PC-3 (cell line): ENCODE measurements at regions not wholly inside any gene's neighbourhood (a gene's known extent, or its start where the extent isn't known, plus 50 kb on each side); places are given as distances from the start of the nearest gene placed in this dataset.
"Not testable (repeated sequence)": the region's sequence is repeated elsewhere in the genome, so short reads cannot be mapped to it uniquely, and the experiment has no call there.

Experiments used
- ATAC-seq: fragments of 200-7000 bp; cut with Tn5 transposase; 2 replicates; pipeline ENCODE4 v1.9.1; 2020; ENCODE audit warnings: mild to moderate bottlenecking, moderate library complexity
- BruUV-seq: library from RNA; stranded (reverse); fragments of 400-500 nt; replicated peaks from 2 replicates; lab custom pipeline; 2021; lab: Mats Ljungman, UMichigan
- CTCF ChIA-PET: fragments of 300-600 bp; sonication (Branson Sonifier 250); formaldehyde crosslinking; loops from one replicate; lab custom pipeline; 2022; ENCODE audit warnings: antibody characterized with exemption; lab: Charles Lee
- POLR2A ChIA-PET: fragments of 300-600 bp; sonication (Branson Sonifier 250); formaldehyde crosslinking; loops from one replicate; lab custom pipeline; 2022; ENCODE audit warnings: antibody characterized with exemption; ENCODE audit not compliant: unreplicated experiment; lab: Charles Lee
- DNase-seq: peaks from one replicate; pipeline ENCODE4 v3.0.0-alpha.2; 2015
- H2AFZ ChIP-seq: fragments of 300-600 bp; sonication (generic); 2 replicates; pipeline ENCODE4 v1.6.0; 2016; ENCODE audit warnings: antibody characterized with exemption, low read length
- H3F3A ChIP-seq: fragments of 300-600 bp; sonication (generic); one replicate; pipeline ENCODE4 v1.6.0; 2017; ENCODE audit warnings: antibody characterized with exemption, low read length, control low read depth, mild to moderate bottlenecking; ENCODE audit not compliant: unreplicated experiment
- H3K27ac ChIP-seq: fragments of 300-600 bp; sonication (generic); 2 replicates; pipeline ENCODE4 v1.5.1; 2016; ENCODE audit warnings: mild to moderate bottlenecking, low read length
- H3K27me3 ChIP-seq: fragments of 300-600 bp; sonication (generic); 2 replicates; pipeline ENCODE4 v1.6.1; 2016; ENCODE audit warnings: low read length, mixed read lengths
- H3K36me3 ChIP-seq: fragments of 300-600 bp; sonication (generic); 2 replicates; pipeline ENCODE4 v1.6.1; 2016; ENCODE audit warnings: low read depth, mixed run types, low read length, mixed read lengths
- H3K4me1 ChIP-seq: fragments of 300-600 bp; sonication (generic); 2 replicates; pipeline ENCODE4 v1.5.1; 2016; ENCODE audit warnings: low read length; ENCODE audit not compliant: insufficient read depth
- H3K4me2 ChIP-seq: fragments of 300-600 bp; sonication (generic); 2 replicates; pipeline ENCODE4 v1.6.0; 2016; ENCODE audit warnings: low read length
- H3K4me3 ChIP-seq: fragments of 300-600 bp; sonication (generic); 2 replicates; pipeline ENCODE4 v1.5.1; 2016; ENCODE audit warnings: mild to moderate bottlenecking, low read length, mixed read lengths
- H3K79me2 ChIP-seq: fragments of 300-600 bp; sonication (generic); 2 replicates; pipeline ENCODE4 v1.6.1; 2017; ENCODE audit warnings: low read length, mixed read lengths
- H3K9ac ChIP-seq: fragments of 300-600 bp; sonication (generic); 2 replicates; pipeline ENCODE4 v1.6.0; 2016; ENCODE audit warnings: mild to moderate bottlenecking, low read length
- H3K9me2 ChIP-seq: fragments of 300-600 bp; sonication (generic); replicated peaks from 2 replicates; pipeline ENCODE4 v1.6.1; 2016; ENCODE audit warnings: mixed run types, low read length, mixed read lengths
- H3K9me3 ChIP-seq: fragments of 300-600 bp; sonication (generic); 2 replicates; pipeline ENCODE4 v1.6.1; 2016; ENCODE audit warnings: low read length, mixed read lengths
- H4K20me1 ChIP-seq: fragments of 300-600 bp; sonication (generic); 2 replicates; pipeline ENCODE4 v1.6.1; 2016; ENCODE audit warnings: low read length, mixed read lengths
- CTCF ChIP-seq: fragments of 300-600 bp; sonication (generic); conservative IDR thresholded peaks from 2 replicates; pipeline ENCODE4 v1.5.1; 2017; ENCODE audit warnings: antibody characterized with exemption, low read depth, mild to moderate bottlenecking, low read length
- EZH2 ChIP-seq: fragments of 300-600 bp; sonication (generic); IDR thresholded peaks from one replicate; pipeline ENCODE4 v1.6.1; 2017; ENCODE audit warnings: antibody characterized with exemption, mild to moderate bottlenecking, low read length; ENCODE audit not compliant: unreplicated experiment
- EZH2phosphoT487 ChIP-seq: fragments of 300-600 bp; sonication (generic); IDR thresholded peaks from 2 replicates; pipeline ENCODE4 v1.6.1; 2018; ENCODE audit warnings: mild to moderate bottlenecking, antibody characterized with exemption, low read length, borderline replicate concordance
- intact Hi-C: fragments of 100-400 bp; cut with micrococcal nuclease; formaldehyde crosslinking; loops from 2 replicates; pipeline ENCODE4 v1.9.0; 2023

- Histone ChIP-seq H3K27me3 (0 out of 2 replicates have a peak, but pooled peaks cover 7% of the 10 kb centered on the region), H3K9me2 (no peaks in the 10 kb centered on the region)
These were observed 270.1 kb upstream of the TPK1 start for GRCh38 chr7:145106001-145106400.

GRCh38 chr7:145105561-145105960 is 269.7 kb upstream of the TPK1 start:
- DNase-seq, result peak; percentile 68
- no peaks in the 10 kb centered on the region for H4K20me1 ChIP-seq
- intact Hi-C loops, result no loop called here
- ChIA-PET POLR2A (no interaction called here), CTCF (no interaction called here)
- no peak overlapping the region for H2AFZ ChIP-seq
- ATAC-seq, result no peak
- no peaks in the 10 kb centered on the region for H3K79me2 ChIP-seq
- peak overlapping the region; percentile 75 for H3K27ac ChIP-seq
- BruUV-seq, result no TSS peak
- 0 out of 2 replicates have a peak overlapping the region, but pooled peaks have one; percentile 33 for H3K9ac ChIP-seq
- H3K4me3 ChIP-seq, result no peak overlapping the region
- H3K4me1 ChIP-seq, result peaks cover 18% of the 10 kb centered on the region
- no peaks in the 10 kb centered on the region for H3K9me2 ChIP-seq
- no peaks in the 10 kb centered on the region for H3K36me3 ChIP-seq
- 0 out of 2 replicates have a peak, but pooled peaks cover 7% of the 10 kb centered on the region for H3K27me3 ChIP-seq
- H3K9me3 ChIP-seq, result no peaks in the 10 kb centered on the region
- TF ChIP-seq EZH2phosphoT487 (no peak), CTCF (no peak), EZH2 (no peak)
- H3K4me2 ChIP-seq, result peak overlapping the region; percentile 16; the same call in 1 of the 2 replicates
- H3F3A ChIP-seq, result no peaks in the 10 kb centered on the region

More at GRCh38 chr7:145106001-145106400, 270.1 kb upstream of the TPK1 start:
- DNase-seq (peak; percentile 73), ATAC-seq (peak; percentile 56)
- Histone ChIP-seq H3K79me2 (no peaks in the 10 kb centered on the region), H3K4me1 (peaks cover 18% of the 10 kb centered on the region), H3K4me3 (peak overlapping the region; percentile 28), H3K9ac (peak overlapping the region; percentile 35; the same call in 1 of the 2 replicates), H3K9me3 (no peaks in the 10 kb centered on the region), H2AFZ (no peak overlapping the region), H3K4me2 (peak overlapping the region; percentile 68), H4K20me1 (no peaks in the 10 kb centered on the region), H3K36me3 (no peaks in the 10 kb centered on the region), H3K27ac (peak overlapping the region; percentile 86), H3F3A (no peaks in the 10 kb centered on the region)
- no TSS peak for BruUV-seq
- POLR2A ChIA-PET, result no interaction called here
- TF ChIP-seq EZH2phosphoT487 (no peak), CTCF (no peak), EZH2 (no peak)
- intact Hi-C loops, result no loop called here
- CTCF ChIA-PET, result no interaction called here

- Histone ChIP-seq H3K9ac (no peak overlapping the region), H3K4me1 (peaks cover 18% of the 10 kb centered on the region), H3K4me3 (no peak overlapping the region), H3K9me2 (no peaks in the 10 kb centered on the region), H2AFZ (no peak overlapping the region), H4K20me1 (no peaks in the 10 kb centered on the region), H3F3A (no peaks in the 10 kb centered on the region), H3K36me3 (no peaks in the 10 kb centered on the region), H3K9me3 (no peaks in the 10 kb centered on the region), H3K79me2 (no peaks in the 10 kb centered on the region), H3K27ac (no peak overlapping the region), H3K4me2 (no peak overlapping the region), H3K27me3 (peaks cover 13% of the 10 kb centered on the region; the same call in 1 of the 2 replicates)
- CTCF ChIA-PET, result no interaction called here
- BruUV-seq, result no TSS peak
- DNase-seq (no peak), ATAC-seq (no peak)
- TF ChIP-seq EZH2phosphoT487 (no peak), CTCF (no peak), EZH2 (no peak)
- POLR2A ChIA-PET, result no interaction called here
- intact Hi-C loops, result no loop called here
These were observed 268.5 kb upstream of the TPK1 start for GRCh38 chr7:145104400-145104799.

DNA sequence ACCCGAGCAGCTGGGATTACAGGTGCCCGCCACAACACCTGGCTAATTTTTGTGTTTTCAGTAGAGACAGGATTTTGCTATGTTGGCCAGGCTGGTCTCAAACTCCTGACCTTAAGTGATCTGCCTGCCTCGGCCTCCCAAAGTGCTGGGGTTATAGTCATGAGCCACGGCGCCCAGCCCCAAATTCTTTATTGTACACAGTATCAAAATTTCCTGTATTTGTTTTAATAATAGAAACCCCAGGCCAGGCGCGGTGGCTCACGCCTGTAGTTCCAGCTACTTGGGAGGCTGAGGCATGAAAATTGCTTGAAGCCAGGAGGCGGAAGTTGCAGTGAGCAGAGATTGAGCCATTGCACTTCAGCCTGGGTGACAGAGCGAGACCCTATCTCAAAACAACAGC is 266.3 kb upstream of the TPK1 start:
- H3K79me2 ChIP-seq, POLR2A ChIA-PET, H3F3A ChIP-seq, H2AFZ ChIP-seq, H3K27ac ChIP-seq, H3K36me3 ChIP-seq, H3K9me2 ChIP-seq, CTCF ChIA-PET, BruUV-seq, H4K20me1 ChIP-seq, H3K9ac ChIP-seq, ATAC-seq, DNase-seq, H3K4me2 ChIP-seq, intact Hi-C loops, H3K4me3 ChIP-seq, H3K9me3 ChIP-seq: not testable (repeated sequence)
- Histone ChIP-seq H3K27me3 (peaks cover 30% of the 10 kb centered on the region), H3K4me1 (peaks cover 16% of the 10 kb centered on the region)
